HepG2 (cell line): ENCODE measurements at regions not wholly inside any gene's neighbourhood (a gene's known extent, or its start where the extent isn't known, plus 50 kb on each side); places are given as distances from the start of the nearest gene placed in this dataset.

Experiments used
- EHMT2 ChIP-seq: fragments of 200-600 bp; sonication (generic); IDR thresholded peaks from 2 replicates; pipeline ENCODE4 v1.7.0; 2017; ENCODE audit warnings: antibody characterized with exemption, low read depth, low read length, borderline replicate concordance
- GABPB1 ChIP-seq: IDR thresholded peaks from 2 replicates; pipeline ENCODE4 v1.6.1; 2016; ENCODE audit warnings: mild to moderate bottlenecking, missing genetic modification reagents, moderate library complexity, missing compliant biosample characterization
- HOXA9 ChIP-seq: sonication (generic); formaldehyde crosslinking; IDR thresholded peaks from 2 replicates; pipeline ENCODE4 v1.8.1; 2022; ENCODE audit warnings: missing genetic modification reagents, mild to moderate bottlenecking, moderate library complexity, borderline replicate concordance
- MED8 ChIP-seq: sonication (generic); formaldehyde crosslinking; IDR thresholded peaks from 2 replicates; pipeline ENCODE4 v1.8.1; 2023; ENCODE audit warnings: mild to moderate bottlenecking, missing genetic modification reagents; ENCODE audit not compliant: insufficient replicate concordance
- NCOR1 ChIP-seq: fragments of 200-600 bp; sonication (generic); IDR thresholded peaks from 2 replicates; pipeline ENCODE4 v1.7.0; 2017; ENCODE audit warnings: antibody characterized with exemption, low read length, borderline replicate concordance
- NFIB ChIP-seq: sonication (generic); formaldehyde crosslinking; IDR thresholded peaks from 2 replicates; pipeline ENCODE4 v1.9.0; 2021; ENCODE audit warnings: missing genetic modification reagents, mild to moderate bottlenecking, borderline replicate concordance
- PHF20 ChIP-seq: sonication (generic); formaldehyde crosslinking; IDR thresholded peaks from 2 replicates; pipeline ENCODE4 v1.5.0; 2020; ENCODE audit warnings: mild to moderate bottlenecking, missing genetic modification reagents
- SAP130 ChIP-seq: IDR thresholded peaks from 2 replicates; pipeline ENCODE4 v1.6.1; 2016; ENCODE audit warnings: low read depth
- SMYD3 ChIP-seq: sonication (generic); formaldehyde crosslinking; IDR thresholded peaks from 2 replicates; pipeline ENCODE4 v1.8.1; 2023; ENCODE audit warnings: mild to moderate bottlenecking, missing genetic modification reagents
- ZNF232 ChIP-seq: sonication (generic); formaldehyde crosslinking; IDR thresholded peaks from 2 replicates; pipeline ENCODE4 v1.4.0; 2020; ENCODE audit warnings: missing genetic modification reagents, borderline replicate concordance
- ZNF235 ChIP-seq: sonication (generic); formaldehyde crosslinking; IDR thresholded peaks from 2 replicates; pipeline ENCODE4 v1.8.1; 2023; ENCODE audit warnings: mild to moderate bottlenecking, missing genetic modification reagents, borderline replicate concordance
- ZNF282 ChIP-seq: fragments of 450-650 bp; IDR thresholded peaks from 2 replicates; pipeline ENCODE4 v1.6.1; 2018; ENCODE audit not compliant: partially characterized antibody
- ZNF354B ChIP-seq: sonication (generic); formaldehyde crosslinking; IDR thresholded peaks from 2 replicates; pipeline ENCODE4 v1.8.0; 2022; ENCODE audit warnings: mild to moderate bottlenecking, missing genetic modification reagents
- ZNF570 ChIP-seq: sonication (generic); formaldehyde crosslinking; IDR thresholded peaks from 2 replicates; pipeline ENCODE4 v1.4.0; 2020; ENCODE audit warnings: mild to moderate bottlenecking, missing genetic modification reagents, borderline replicate concordance
- ZNF776 ChIP-seq: sonication (generic); formaldehyde crosslinking; IDR thresholded peaks from 2 replicates; pipeline ENCODE4 v1.4.0; 2020; ENCODE audit warnings: mild to moderate bottlenecking, missing genetic modification reagents
- ZSCAN12 ChIP-seq: sonication (generic); formaldehyde crosslinking; IDR thresholded peaks from 2 replicates; pipeline ENCODE4 v1.9.0; 2021; ENCODE audit warnings: mild to moderate bottlenecking, missing genetic modification reagents
- TF ChIP-seq, protein P1 (sequence below): IDR thresholded peaks from 2 replicates; pipeline ENCODE4 v1.6.1; 2018; ENCODE audit warnings: missing genetic modification reagents, mild to moderate bottlenecking, missing compliant biosample characterization
- TF ChIP-seq, protein P2 (sequence below): sonication (generic); formaldehyde crosslinking; IDR thresholded peaks from 2 replicates; pipeline ENCODE4 v1.5.0; 2020; ENCODE audit warnings: mild to moderate bottlenecking, missing genetic modification reagents, moderate library complexity
- TF ChIP-seq, protein P3 (sequence below): sonication (generic); formaldehyde crosslinking; IDR thresholded peaks from 2 replicates; pipeline ENCODE4 v1.5.0; 2020; ENCODE audit warnings: mild to moderate bottlenecking, missing genetic modification reagents, borderline replicate concordance
- TF ChIP-seq, protein P4 (sequence below): sonication (generic); formaldehyde crosslinking; conservative IDR thresholded peaks from 2 replicates; pipeline ENCODE4 v1.4.0; 2020; ENCODE audit warnings: missing genetic modification reagents

DNA sequence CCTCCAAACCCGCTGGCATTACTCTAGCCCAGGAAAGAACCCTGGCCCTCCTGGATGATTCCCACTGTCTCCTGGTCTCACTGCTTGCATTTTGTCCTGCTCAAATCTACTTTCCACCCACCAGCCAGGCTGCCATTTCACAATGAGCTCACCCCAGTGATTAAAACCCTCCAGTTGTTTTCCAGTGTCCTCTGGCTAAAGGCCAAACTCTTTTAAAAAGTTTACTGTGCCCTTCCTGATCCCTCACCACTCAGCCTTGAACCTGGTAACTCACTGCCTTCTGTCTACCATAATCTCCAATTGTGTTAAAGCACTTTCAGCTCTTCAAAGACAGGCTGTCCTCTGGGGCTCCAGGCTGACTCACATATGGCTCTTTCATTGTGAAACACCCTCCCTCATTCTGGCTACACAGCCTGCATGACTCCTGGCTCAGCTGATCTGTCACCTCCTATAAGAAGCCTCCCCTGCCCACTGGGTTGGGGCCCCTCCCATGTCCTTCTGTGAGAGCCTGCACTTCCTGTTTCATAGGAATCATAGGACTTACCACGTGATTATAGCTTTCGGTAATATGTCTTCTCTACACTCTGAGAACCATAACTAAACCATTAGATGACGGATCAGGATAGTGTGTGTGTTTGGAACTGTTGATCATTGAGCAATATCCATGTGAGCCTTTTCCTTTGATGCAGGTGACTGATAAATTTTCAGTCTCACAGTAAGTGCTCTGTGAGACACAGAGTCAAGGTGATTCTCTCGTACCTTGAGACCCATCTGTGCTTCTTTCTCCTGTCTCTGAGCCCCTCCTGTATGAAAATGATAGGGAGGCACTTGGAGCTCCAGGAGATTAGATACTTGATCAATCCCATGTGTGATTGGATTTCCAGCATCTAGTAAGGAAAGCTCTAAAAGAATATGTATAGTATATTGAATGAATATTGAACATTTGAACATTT is 590.8 kb upstream of the ID2 start (continued):
- TF ChIP-seq, protein P1, sequence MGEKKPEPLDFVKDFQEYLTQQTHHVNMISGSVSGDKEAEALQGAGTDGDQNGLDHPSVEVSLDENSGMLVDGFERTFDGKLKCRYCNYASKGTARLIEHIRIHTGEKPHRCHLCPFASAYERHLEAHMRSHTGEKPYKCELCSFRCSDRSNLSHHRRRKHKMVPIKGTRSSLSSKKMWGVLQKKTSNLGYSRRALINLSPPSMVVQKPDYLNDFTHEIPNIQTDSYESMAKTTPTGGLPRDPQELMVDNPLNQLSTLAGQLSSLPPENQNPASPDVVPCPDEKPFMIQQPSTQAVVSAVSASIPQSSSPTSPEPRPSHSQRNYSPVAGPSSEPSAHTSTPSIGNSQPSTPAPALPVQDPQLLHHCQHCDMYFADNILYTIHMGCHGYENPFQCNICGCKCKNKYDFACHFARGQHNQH (CRISPR knock-in tag) = peak; percentile 97
- TF ChIP-seq MED8 (peak; percentile 75), NCOR1 (peak; percentile 93; the same call in 1 of the 2 replicates), ZNF354B (CRISPR knock-in tag) (no peak), SMYD3 (CRISPR knock-in tag) (no peak; the same call in 1 of the 2 replicates), ZNF232 (CRISPR knock-in tag) (no peak; the same call in 1 of the 2 replicates), EHMT2 (peak; percentile 96), GABPB1 (CRISPR knock-in tag) (peak; percentile 82), ZNF282 (no peak), ZNF570 (CRISPR knock-in tag) (no peak), ZNF235 (no peak), ZSCAN12 (CRISPR knock-in tag) (no peak), PHF20 (CRISPR knock-in tag) (peak; percentile 82), ZNF776 (no peak), SAP130 (CRISPR knock-in tag) (peak; percentile 92), HOXA9 (CRISPR knock-in tag) (no peak), NFIB (no peak)
- TF ChIP-seq, protein P2, sequence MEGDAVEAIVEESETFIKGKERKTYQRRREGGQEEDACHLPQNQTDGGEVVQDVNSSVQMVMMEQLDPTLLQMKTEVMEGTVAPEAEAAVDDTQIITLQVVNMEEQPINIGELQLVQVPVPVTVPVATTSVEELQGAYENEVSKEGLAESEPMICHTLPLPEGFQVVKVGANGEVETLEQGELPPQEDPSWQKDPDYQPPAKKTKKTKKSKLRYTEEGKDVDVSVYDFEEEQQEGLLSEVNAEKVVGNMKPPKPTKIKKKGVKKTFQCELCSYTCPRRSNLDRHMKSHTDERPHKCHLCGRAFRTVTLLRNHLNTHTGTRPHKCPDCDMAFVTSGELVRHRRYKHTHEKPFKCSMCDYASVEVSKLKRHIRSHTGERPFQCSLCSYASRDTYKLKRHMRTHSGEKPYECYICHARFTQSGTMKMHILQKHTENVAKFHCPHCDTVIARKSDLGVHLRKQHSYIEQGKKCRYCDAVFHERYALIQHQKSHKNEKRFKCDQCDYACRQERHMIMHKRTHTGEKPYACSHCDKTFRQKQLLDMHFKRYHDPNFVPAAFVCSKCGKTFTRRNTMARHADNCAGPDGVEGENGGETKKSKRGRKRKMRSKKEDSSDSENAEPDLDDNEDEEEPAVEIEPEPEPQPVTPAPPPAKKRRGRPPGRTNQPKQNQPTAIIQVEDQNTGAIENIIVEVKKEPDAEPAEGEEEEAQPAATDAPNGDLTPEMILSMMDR (CRISPR knock-in tag) = no peak
- TF ChIP-seq, protein P3, sequence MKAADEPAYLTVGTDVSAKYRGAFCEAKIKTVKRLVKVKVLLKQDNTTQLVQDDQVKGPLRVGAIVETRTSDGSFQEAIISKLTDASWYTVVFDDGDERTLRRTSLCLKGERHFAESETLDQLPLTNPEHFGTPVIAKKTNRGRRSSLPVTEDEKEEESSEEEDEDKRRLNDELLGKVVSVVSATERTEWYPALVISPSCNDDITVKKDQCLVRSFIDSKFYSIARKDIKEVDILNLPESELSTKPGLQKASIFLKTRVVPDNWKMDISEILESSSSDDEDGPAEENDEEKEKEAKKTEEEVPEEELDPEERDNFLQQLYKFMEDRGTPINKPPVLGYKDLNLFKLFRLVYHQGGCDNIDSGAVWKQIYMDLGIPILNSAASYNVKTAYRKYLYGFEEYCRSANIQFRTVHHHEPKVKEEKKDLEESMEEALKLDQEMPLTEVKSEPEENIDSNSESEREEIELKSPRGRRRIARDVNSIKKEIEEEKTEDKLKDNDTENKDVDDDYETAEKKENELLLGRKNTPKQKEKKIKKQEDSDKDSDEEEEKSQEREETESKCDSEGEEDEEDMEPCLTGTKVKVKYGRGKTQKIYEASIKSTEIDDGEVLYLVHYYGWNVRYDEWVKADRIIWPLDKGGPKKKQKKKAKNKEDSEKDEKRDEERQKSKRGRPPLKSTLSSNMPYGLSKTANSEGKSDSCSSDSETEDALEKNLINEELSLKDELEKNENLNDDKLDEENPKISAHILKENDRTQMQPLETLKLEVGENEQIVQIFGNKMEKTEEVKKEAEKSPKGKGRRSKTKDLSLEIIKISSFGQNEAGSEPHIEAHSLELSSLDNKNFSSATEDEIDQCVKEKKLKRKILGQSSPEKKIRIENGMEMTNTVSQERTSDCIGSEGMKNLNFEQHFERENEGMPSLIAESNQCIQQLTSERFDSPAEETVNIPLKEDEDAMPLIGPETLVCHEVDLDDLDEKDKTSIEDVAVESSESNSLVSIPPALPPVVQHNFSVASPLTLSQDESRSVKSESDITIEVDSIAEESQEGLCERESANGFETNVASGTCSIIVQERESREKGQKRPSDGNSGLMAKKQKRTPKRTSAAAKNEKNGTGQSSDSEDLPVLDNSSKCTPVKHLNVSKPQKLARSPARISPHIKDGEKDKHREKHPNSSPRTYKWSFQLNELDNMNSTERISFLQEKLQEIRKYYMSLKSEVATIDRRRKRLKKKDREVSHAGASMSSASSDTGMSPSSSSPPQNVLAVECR (CRISPR knock-in tag) = peak; percentile 59; the same call in 1 of the 2 replicates
- TF ChIP-seq, protein P4, sequence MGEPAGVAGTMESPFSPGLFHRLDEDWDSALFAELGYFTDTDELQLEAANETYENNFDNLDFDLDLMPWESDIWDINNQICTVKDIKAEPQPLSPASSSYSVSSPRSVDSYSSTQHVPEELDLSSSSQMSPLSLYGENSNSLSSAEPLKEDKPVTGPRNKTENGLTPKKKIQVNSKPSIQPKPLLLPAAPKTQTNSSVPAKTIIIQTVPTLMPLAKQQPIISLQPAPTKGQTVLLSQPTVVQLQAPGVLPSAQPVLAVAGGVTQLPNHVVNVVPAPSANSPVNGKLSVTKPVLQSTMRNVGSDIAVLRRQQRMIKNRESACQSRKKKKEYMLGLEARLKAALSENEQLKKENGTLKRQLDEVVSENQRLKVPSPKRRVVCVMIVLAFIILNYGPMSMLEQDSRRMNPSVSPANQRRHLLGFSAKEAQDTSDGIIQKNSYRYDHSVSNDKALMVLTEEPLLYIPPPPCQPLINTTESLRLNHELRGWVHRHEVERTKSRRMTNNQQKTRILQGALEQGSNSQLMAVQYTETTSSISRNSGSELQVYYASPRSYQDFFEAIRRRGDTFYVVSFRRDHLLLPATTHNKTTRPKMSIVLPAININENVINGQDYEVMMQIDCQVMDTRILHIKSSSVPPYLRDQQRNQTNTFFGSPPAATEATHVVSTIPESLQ (CRISPR knock-in tag) = 0 out of 2 replicates have a peak, but pooled peaks have one; percentile 85
